ENCODE measurements at regions not wholly inside any gene's neighbourhood (a gene's known extent, or its start where the extent isn't known, plus 50 kb on each side); places are given as distances from the start of the nearest gene placed in this dataset.
"Not testable (repeated sequence)": the region's sequence is repeated elsewhere in the genome, so short reads cannot be mapped to it uniquely, and the experiment has no call there.

DNA sequence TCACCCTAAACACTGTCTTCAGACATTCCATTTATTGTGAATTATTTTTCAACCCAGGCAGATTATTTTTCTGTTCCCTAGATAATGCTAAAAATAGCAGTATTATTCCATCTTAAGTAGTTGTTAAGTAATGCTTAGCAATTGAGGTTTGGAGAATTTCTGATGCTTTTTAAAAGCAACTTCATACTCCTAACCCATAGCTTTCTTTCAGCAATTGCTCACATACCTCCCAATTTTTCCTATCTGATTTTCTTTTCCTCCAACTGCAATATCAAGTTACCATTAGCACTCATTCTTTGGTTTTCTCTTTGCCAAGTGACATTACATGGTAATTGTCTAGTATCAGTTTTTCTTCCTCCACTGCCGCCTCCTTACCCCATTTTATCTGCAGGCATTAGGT is 104.7 kb downstream of the GPR85 start:
- no peak for DNase-seq

DNA sequence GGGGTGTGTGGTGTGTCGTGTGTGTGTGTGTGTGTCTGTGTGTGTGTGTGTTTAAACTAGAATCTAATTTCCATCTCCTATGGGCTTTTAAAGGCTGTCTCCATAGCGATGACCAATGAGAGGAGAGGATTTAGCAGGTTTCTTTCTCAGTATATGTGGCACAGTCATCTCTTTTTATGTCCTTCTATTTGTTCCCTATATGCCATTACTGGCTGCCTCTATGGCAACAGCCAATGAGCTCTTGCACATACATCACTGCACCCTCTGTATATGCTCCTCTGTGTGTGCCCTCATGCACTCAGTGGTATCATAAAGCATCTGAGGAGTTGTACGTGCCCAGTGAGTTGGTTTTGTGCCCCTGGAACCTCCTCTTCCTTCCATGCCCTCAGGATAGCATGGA is 107.6 kb downstream of the GPR85 start:
- DNase-seq: not testable (repeated sequence)

DNA sequence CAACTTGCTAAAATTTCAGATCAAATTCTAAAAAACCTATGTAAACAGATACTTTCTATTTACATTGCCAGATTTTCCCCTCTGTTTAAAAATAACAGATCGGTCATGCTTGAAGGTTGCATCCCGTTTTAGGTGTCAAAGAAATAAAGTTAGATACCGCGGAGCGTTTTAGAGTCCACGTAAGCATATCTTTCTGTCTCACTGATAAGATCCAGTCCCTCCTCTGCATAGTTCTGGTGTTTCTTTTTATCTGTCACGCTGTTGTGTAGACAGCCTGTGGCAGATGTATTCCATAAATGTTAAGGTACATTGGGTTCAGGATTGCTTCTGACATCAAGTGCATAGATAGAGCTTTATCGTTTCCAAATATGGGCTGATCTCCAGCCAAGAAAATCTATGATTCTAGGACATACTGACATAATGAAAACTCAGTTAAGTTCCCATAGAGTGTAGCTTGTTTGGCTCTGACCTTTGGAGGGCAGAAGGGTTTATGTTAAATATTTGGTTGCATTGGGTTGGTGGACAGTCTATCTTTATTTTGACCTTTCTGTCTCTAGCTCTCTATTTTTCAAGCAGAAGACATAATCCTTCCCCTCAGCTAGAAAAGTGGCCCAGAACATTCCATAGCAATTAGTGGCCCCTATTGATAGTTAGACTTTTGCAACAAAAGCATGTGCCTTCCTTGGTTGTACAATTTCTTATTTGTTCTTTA is 109.2 kb downstream of the GPR85 start:
- DNase-seq: not testable (repeated sequence)

DNA sequence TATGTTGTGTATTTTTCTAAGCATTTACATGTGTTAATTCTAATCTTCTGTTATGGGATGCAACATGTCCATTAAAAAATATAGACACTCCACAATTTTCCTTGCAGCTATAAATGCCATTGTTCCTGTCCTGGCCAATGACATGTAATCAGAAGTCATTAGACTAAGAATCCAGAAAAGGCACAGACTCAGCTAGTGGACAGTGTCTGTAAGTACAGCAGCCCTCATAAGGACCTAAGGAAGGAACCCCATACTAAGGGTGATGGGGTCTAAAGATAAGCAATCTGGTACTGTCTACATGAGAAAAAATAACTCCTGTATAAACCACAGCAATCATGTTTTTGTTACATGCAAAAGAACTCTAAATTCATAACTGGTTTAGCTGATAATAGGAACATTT is 115.9 kb downstream of the GPR85 start:
- no peak for DNase-seq

DNA sequence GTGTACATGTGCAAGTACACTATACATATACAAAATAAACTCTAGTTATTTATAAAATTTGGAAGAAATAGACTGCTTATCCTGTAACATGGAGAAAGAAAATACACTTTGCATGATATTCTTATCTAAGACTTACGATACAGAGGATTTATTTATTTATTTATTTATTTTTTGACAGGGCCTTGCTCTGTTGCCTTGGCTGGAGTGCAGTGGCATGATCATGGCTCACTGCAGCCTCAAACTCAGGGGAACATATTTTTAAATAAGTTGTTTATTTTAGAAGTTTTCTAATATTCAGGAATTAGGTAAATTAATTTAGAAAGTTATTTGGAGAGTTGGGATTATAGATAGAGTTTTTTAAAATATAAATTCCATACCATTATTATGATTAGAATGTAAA is 116.7 kb downstream of the GPR85 start:
- DNase-seq: no peak

DNA sequence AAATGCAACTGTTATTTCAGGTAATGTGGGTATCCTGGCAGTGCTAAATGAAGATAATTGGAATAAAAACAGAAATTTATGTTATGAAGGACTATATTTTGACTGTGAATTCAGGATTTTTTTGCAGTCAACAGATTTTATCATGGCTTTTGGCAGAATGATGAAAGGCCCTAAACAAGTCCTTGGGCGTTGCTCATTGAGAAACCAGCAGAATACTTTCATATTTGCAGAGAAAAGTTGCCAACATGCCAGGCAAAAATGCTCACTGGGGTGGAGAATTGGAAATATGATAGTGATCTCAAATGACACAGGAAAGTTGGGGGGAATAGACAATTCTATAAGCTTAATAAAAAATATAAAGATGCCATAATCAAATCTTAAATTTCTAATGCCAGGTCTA is 121.1 kb downstream of the GPR85 start:
- no peak for DNase-seq

DNA sequence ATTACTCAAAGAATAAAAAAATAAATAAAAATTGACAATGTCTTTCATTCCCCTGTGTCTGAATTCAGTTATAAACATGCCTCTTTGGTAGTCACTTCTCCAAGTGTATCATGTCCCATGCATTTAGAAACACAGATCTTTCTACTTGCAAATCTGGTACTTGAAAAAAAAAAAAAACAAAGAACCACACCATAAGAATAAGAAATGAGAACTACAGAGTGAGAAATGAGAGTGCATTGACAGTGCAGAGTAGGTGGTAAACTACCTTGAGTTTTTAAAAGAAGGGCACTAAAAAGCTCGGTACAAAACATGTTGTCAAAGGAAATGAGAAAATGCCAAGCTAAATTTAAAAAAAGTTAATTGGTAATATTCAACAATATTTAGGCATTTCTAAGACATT is 123.0 kb downstream of the GPR85 start:
- DNase-seq: no peak

DNA sequence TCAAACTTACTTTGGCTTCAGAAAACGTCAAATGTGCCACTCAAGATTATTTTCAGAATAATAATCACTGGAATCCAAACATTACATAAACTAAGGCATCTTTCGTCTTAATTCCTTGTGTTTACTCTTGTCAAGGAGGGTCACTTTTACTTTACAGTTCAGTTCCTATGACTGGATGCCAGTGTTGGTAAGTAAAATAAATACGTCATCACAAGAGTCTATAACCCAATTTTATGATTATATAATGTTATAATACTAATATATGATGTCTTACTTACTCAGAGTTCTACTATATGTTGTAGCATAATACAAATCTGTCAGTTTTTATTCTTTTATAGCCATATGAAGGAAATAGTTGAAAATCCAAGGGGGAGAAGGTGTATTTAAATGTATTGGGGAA is 123.8 kb downstream of the GPR85 start:
- DNase-seq: no peak

DNA sequence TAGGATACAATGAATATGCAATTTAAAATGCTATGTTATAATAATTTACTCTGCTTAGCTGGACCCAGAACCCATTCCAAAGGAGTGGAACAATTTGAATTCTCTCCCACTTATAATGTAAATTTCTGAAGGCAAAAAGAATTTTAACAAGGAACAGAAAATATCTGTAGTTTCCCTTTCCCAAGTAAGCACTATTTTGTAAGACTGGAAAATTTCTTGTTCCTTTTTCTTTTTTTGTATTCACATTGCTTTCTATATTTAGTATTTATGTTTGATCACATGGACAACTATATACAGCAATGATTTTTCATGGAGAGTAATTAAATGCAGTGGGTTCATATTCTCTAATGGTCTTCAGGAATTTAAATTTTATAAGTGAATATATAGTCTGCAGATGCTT is 127.4 kb downstream of the GPR85 start:
- DNase-seq: no peak

DNA sequence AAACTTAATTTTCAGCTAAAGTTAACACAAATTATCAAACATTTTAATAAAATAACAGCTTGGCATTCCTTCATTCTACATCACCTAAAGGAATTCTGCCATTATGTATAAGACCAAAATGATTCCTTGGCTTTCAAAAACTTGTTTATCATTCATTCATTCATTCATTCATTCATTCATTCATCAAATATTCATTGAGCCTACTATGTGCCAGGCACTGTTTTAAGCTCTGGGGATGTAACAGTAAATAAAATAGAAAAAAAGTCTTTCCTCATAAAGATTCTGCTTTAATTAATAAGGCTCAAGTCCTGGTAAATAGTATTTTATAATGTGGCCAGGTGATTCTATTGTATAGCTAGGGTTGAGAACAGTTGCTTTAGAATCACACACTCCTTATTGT is 127.9 kb downstream of the GPR85 start:
- no peak for DNase-seq

DNA sequence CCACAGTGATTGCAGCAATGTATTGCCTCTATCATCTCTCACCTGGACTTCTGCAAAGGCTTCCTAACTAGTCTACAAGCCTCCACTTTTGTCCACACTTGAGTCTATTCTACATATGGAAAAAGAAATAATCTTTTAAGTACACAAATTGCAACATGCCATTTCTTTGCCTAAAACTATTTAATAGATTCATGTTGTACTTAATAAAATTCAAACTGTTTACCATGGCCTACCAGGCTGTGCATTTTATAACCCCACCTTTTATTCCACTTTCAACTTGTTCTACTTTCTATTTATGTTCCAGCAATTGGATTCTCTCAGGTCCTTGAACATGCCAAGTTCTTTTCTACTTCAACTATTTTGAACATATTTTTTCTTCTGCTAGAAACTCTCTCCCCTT is 128.7 kb downstream of the GPR85 start:
- no peak for DNase-seq

DNA sequence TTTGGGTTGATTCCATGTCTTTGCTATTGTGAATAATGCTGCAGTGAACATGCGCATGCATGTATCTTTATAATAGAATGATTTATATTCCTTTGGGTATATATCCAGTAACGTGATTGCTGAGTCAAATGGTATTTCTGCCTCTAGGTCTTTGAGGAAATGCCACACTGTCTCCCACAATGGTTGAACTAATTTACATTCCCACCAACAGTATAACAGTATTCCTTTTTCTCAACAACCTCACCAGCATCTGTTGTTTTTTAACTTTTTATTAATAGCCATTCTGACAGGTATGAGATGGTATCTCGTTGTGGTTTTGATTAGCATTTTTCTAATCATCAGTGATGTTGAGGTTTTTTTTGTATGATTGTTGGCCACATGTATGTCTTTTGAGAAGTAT is 133.6 kb downstream of the GPR85 start:
- DNase-seq: not testable (repeated sequence)

DNA sequence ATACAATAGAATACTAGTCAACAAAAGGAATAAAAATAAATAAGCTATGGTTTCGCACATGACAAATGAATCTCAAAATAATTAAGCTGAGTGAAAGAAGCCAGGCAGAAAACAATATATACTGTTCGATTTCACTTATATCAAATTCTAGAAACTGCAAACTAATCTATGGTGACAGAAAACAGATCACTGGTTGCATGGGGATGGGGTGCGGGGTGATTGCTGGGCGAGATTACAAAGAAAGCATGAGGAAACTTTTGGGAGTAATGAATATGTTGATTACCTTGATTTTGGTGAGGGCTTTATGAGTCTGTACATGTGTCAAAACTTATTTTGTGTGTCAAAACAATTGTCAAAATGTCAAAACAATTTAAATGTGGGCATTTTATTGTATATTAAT is 135.6 kb downstream of the GPR85 start:
- DNase-seq: no peak

DNA sequence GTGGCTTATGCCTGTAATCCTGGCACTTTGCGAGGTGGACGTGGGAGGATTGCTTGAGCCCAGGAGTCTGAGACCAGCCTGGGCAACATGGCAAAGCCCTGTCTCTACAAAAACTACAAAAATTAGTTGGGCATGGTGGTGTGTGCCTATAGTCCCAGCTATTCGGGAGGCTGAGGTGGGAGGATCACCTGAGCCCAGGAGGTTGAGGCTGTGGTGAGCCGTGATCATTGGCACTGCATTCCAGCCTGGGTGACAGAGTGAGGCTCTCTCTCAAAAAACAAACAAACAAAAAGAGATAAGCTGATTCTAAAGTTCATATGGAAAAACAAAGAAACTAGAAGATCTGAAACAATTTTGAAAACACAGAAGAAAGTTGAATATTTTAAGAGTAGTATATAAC is 136.9 kb downstream of the GPR85 start:
- not testable (repeated sequence) for DNase-seq

DNA sequence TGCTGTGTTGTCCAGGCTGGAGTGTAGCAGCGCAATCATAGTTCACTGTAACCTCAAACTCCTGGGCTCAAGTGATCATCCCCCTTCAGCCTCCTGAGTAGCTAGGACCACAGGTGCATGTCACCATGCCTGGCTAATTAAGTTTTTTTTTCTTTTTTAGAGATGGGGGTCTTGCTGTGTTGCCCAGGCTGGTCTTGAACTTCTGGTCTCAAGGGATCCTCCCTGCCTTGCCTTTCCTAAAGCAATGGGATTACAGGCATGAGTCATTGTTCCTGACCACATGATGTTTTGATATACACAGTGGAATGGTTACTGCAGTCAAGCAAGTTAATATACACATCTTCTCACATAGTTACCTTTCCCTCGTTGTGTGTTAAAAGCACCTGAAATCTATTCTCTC is 140.3 kb downstream of the GPR85 start:
- no peak for DNase-seq

DNA sequence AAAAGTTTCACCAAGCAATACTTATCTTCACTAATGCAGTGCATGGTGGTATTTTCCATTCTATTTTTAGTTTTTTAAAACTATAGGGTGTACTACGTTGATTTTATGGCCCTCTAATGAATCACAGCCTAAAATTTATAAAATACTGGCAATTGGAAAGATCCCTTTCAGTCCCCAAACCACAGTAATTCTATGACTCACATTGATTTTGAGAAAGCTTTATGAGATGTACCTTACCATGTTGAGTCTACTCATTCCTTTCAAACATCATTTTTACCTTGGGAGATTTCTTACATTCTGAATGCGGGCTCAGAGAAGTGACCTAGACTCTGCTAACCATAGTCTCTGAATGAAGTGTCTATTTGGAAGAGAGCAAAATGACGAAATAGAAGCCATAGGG is 141.6 kb downstream of the GPR85 start:
- no peak for DNase-seq

DNA sequence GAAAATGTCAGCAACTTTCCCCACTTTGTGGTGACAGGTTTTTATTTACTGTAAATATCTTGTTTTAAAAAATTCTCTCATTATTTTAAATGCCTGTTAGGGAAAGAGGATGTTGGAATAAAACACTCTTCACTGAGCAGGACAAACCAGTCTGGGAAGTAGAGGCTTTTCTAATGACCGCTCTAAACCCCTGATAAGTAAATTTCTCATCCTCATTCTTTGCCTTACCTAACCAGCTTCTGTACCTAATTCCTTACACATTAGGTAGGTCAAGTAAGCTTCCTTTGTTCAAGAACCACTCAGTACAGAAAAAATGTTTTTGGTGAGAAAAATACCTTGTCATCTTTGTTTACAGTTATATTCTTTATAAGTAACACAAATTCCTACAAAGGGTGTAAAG is 143.6 kb downstream of the GPR85 start:
- DNase-seq: no peak

DNA sequence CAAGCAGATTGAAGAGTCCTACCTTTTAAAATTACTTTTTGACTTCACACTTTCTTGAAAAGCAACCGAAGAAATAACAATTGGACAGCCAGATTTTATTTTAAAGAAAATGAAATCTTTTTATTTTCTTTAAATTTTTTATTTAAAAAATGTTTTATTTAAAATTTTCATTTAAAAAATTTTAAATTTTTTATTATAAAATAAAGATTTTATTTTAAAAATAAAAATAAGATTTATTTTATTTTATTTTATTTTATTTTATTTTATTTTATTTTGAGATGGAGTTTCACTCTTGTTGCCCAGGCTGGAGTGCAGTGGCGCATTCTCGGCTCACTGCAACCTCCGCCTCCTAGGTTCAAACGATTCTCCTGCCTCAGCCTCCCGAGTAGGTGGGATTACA is 144.5 kb downstream of the GPR85 start:
- DNase-seq: not testable (repeated sequence)

DNA sequence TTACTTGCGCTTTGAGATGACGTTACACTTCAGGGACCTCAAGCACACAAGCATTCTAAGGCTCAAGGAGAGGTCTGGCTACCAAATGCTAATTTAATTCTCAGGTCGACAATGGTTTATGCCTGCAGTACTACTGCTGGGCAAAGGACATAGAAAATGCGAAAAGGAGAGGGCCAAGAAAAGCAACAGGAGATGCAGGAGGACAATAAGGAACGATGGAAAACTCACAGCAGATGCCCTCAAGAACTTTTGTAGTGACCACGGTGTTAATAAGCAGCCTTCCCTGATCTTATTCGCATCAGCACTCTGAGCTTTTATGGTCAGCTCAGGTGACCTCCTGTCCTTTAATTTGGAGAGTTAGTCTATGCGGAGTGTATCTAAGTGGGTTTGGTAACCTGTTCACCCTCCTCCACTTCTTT is 146.3 kb downstream of the GPR85 start:
- no peak for DNase-seq

DNA sequence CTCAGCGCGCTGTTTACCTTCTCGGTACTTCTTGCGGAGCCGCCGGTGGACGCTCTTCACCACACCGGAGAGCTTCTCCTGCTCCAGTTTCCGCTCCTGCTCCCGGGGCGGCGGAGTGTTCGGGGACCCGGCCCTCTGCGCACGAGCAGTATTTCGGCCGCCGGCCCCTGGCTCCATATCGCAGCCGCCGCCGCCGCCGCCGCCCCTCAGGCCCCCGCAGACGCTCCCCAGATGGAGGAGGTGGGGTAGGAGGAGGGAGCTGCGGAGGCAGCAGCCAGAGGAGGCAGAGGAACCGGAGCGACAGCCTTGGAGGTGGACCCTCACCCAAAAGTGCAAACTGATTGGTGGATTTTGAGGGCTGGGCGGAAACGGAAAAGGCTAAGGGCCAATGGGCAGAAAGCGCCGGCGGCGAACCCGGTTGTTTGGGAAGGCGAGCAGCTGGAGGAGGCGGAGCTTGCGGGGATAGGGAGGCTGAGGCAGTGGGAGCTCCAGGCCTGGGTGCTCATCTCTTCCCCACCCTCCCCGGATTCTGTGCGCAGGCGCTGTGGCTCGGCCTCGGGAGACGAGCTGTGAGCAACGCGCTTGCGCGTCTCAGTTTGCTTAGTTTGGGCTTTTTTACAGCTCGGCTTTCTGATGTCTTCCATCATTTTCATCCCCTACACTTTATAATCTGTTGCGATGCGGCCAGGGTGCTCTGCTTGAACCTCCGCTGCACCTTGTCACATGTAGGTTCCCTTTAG is 146.9 kb downstream of the GPR85 start:
- DNase-seq: peak; percentile 96

DNA sequence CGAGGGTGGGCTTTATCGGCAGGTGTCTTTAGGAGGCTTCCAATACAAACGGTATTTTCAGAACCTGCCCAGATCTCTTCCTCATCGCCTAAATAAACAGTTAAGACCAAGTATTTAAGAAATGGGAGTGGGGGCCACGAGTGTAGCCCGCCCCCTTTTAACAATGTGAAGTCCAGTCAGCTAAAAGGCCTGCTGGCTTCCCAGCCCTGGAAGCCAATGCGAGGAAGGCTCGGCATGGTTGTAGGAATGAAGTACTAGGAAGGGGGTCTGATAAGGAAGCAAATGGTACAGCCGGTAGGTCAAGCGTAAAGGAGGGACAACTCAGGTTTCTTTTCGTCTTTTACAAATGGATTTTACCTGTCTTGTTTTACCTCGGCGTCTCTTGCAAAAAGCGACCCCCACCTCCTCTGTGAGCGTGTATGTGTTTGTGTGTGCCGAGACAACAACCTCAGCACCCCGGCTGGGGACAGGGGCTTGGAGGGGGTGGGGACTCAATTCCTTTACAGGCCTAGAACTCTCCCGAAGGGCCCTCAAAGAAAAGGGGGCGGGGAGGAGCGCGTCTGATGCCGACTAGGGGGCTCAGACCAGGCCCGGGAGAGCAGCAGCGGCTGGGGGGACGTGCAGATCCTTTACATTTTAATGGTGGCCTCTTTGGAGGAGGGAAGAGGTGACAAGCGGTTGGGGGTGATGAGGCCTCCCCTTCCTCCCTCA is 147.6 kb downstream of the GPR85 start:
- DNase-seq: no peak

DNA sequence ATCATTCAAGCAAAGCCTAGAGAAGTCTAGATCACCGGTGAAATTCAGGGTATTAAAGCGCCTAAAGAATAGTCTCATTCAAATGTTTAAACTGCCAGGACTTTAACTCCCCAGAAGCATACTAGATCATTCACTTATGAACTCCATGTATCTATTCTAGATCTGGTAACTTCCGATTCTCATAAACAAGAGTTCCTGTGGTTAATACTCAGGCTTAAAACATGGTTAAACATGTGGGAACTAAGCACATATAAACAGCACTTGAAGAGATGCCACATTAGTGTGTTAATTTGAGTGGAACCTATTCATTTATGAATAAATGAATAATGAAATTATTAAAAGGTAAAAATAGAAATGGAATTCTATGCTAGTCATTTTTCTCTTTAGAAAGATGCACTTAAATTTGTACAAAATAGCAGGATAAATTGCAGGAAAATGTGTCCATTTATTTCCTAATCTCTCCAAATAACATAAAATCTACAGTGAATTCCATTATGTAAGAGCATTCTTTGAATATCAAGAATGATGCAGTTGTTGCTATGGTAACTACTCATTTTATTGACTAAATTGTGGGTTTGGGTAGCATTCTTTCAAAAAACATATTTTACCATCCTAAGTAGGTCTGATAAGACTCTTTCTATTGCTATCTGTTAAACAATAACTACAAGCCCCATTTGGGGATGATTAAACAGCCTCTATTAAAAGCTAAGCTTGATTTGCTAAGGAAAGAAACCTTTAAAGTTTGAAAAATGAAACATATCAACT is 147.6 kb upstream of the TMEM168 start:
- DNase-seq: no peak

DNA sequence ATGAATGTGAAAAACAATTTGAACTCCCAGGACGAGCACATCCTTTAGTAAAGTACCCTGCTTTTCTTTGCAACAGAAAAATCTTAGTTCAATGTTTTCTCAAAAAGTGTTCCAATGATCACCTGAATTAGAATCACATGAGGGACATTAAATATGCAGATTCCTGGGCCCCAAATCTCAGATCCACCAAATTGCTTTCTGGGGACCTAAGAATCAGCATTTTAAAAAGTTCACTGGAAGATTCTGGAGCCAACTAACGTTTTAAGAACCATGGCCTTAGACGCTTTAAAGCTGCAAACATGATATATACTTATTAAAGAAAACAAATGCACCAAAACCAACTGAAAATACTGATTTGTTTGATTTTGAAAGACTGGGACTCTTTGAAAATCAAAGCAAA is 143.4 kb upstream of the TMEM168 start:
- no peak for DNase-seq
